HepG2 (cell line): ENCODE measurements at regions not wholly inside any gene's neighbourhood (a gene's known extent, or its start where the extent isn't known, plus 50 kb on each side); places are given as distances from the start of the nearest gene placed in this dataset.

Experiments used
- ATAC-seq: fragments of 200-7000 bp; cut with Tn5 transposase; 3 replicates; pipeline ENCODE4 v1.9.1; 2020; ENCODE audit warnings: mild to moderate bottlenecking, moderate library complexity
- BruUV-seq: library from RNA; stranded (reverse); fragments of 400-500 nt; replicated peaks from 2 replicates; lab custom pipeline; 2021; lab: Mats Ljungman, UMichigan
- CTCF ChIA-PET: fragments of 300-600 bp; formaldehyde crosslinking; extraction: SDS; loops from one replicate; lab custom pipeline; 2021; ENCODE audit warnings: low total read pairs, inconsistent platforms, low intra/inter-chr PET ratio; lab: Yijun Ruan, JAX
- POLR2A ChIA-PET: fragments of 350-600 bp; sonication (Branson Sonifier 250); formaldehyde crosslinking; loops from one replicate; lab custom pipeline; 2020; ENCODE audit warnings: antibody characterized with exemption, inconsistent platforms; lab: Yijun Ruan, JAX
- DNase-seq: peaks from one replicate; pipeline ENCODE4 v3.0.0-alpha.2; 2015; ENCODE audit warnings: low spot score
- FAIRE-seq: peaks from 3 replicates; lab custom pipeline; 2011; peaks lifted over from hg19 to GRCh38; lab: Jason Lieb, UNC
- H2AFZ ChIP-seq: one replicate; pipeline ENCODE4 v1.6.1; 2011; ENCODE audit warnings: low read length, inconsistent platforms
- H3K27ac ChIP-seq: fragments of 300-600 bp; 3 replicates; pipeline ENCODE4 v1.8.0; 2011; ENCODE audit warnings: mixed run types, mild to moderate bottlenecking, mixed read lengths, low read length, inconsistent platforms; ENCODE audit not compliant: insufficient read depth; ENCODE audit errors: extremely low read length
- H3K27me3 ChIP-seq, 2 experiments: fragments of 200-600 bp in 1 of 2; 2 replicates in 1 of 2; 3 replicates in 1 of 2; pipeline versions ENCODE4 v1.6.0 to v1.8.0; 2011; ENCODE audit warnings: low read length in 2 of 2, mild to moderate bottlenecking in 2 of 2, moderate library complexity in 2 of 2, inconsistent platforms in 1 of 2; ENCODE audit not compliant: insufficient read depth in 2 of 2, control insufficient read depth in 1 of 2
- H3K36me3 ChIP-seq, 2 experiments: fragments of 200-600 bp in 1 of 2; replicated peaks in 1 of 2; 2 replicates in 1 of 2; 3 replicates in 1 of 2; pipeline versions ENCODE4 v1.5.1 to v1.8.0; 2011; ENCODE audit warnings: low read length in 2 of 2, inconsistent platforms in 1 of 2; ENCODE audit not compliant: insufficient read depth in 2 of 2, control insufficient read depth in 1 of 2
- H3K4me1 ChIP-seq: 2 replicates; pipeline ENCODE4 v1.5.1; 2012; ENCODE audit warnings: low read length, inconsistent platforms; ENCODE audit not compliant: insufficient read depth
- H3K4me2 ChIP-seq: 2 replicates; pipeline ENCODE4 v1.6.0; 2011; ENCODE audit warnings: low read depth, low read length, inconsistent platforms
- H3K4me3 ChIP-seq, 3 experiments: fragments of 200-600 bp in 1 of 3; sonication (generic), shearing (Covaris generic) in 1 of 3; replicated peaks in 1 of 3; 2 replicates each; pipeline ENCODE4 v1.5.1; 2011 to 2016; ENCODE audit warnings: low read length in 3 of 3, inconsistent platforms in 2 of 3, low read depth in 2 of 3, mild to moderate bottlenecking in 2 of 3, control low read depth in 1 of 3, mixed read lengths in 1 of 3; ENCODE audit not compliant: insufficient read depth in 1 of 3
- H3K79me2 ChIP-seq: one replicate; pipeline ENCODE4 v1.6.1; 2011; ENCODE audit warnings: low read length, inconsistent platforms; ENCODE audit not compliant: insufficient read depth
- H3K9ac ChIP-seq: 2 replicates; pipeline ENCODE4 v1.6.0; 2011; ENCODE audit warnings: mild to moderate bottlenecking, low read depth, low read length, inconsistent platforms; ENCODE audit not compliant: insufficient read depth
- H3K9me3 ChIP-seq: 2 replicates; pipeline ENCODE4 v1.5.1; 2012; ENCODE audit warnings: mild to moderate bottlenecking, low read length
- H4K20me1 ChIP-seq: 2 replicates; pipeline ENCODE4 v1.6.0; 2011; ENCODE audit warnings: inconsistent platforms, mild to moderate bottlenecking, low read length, moderate library complexity; ENCODE audit not compliant: insufficient read depth
- AGO1 ChIP-seq: fragments of 200-400 bp; formaldehyde crosslinking; IDR thresholded peaks from 2 replicates; pipeline ENCODE4 v1.6.1; 2017; ENCODE audit warnings: mild to moderate bottlenecking, low read depth, low read length, moderate library complexity; ENCODE audit not compliant: poor library complexity, severe bottlenecking
- ERF ChIP-seq: IDR thresholded peaks from 2 replicates; pipeline ENCODE4 v1.6.1; 2018; ENCODE audit warnings: missing biosample characterization, missing genetic modification reagents
- GMEB1 ChIP-seq: sonication (generic); formaldehyde crosslinking; IDR thresholded peaks from 2 replicates; pipeline ENCODE4 v1.5.1; 2020; ENCODE audit warnings: missing genetic modification reagents, mild to moderate bottlenecking, borderline replicate concordance
- HNRNPK ChIP-seq: fragments of 200-400 bp; formaldehyde crosslinking; IDR thresholded peaks from 2 replicates; pipeline ENCODE4 v1.6.1; 2018; ENCODE audit warnings: low read length, low read depth, moderate library complexity, mild to moderate bottlenecking; ENCODE audit not compliant: poor library complexity, severe bottlenecking
- ZBTB1 ChIP-seq: sonication (generic); formaldehyde crosslinking; IDR thresholded peaks from 2 replicates; pipeline ENCODE4 v1.4.0; 2020; ENCODE audit warnings: missing genetic modification reagents, borderline replicate concordance
- ZBTB3 ChIP-seq: sonication (generic); formaldehyde crosslinking; IDR thresholded peaks from 2 replicates; pipeline ENCODE4 v1.4.0; 2020; ENCODE audit warnings: low read depth, mild to moderate bottlenecking, moderate library complexity, missing genetic modification reagents, borderline replicate concordance
- ZNF878 ChIP-seq: sonication (generic); formaldehyde crosslinking; IDR thresholded peaks from 2 replicates; pipeline ENCODE4 v1.8.1; 2023; ENCODE audit warnings: mild to moderate bottlenecking, missing genetic modification reagents, moderate library complexity
- WGBS: methylation state at CpG from one replicate; pipeline ENCODE4 v1.1.6; 2017; ENCODE audit warnings: low lambda C conversion rate; 5-methylcytosine and 5-hydroxymethylcytosine counted together
- in situ Hi-C: cut with HindIII; loops from 2 replicates; pipeline ENCODE4 v1.10.0; 2017; ENCODE audit warnings: low pct_unique_long_range_greater_than_20kb; ENCODE audit not compliant: extremely low pct_ligation_motif_present
- intact Hi-C: fragments of 100-400 bp; cut with micrococcal nuclease; formaldehyde crosslinking; loops from one replicate; pipeline ENCODE4 v1.10.0; 2022; ENCODE audit not compliant: unreplicated experiment
- TF ChIP-seq, protein P1 (sequence below): sonication (generic); formaldehyde crosslinking; IDR thresholded peaks from 2 replicates; pipeline ENCODE4 v1.8.0; 2022; ENCODE audit warnings: missing genetic modification reagents, mild to moderate bottlenecking, borderline replicate concordance
- TF ChIP-seq, protein P2 (sequence below): sonication (generic); formaldehyde crosslinking; IDR thresholded peaks from 2 replicates; pipeline ENCODE4 v1.4.0; 2020; ENCODE audit warnings: mild to moderate bottlenecking, missing genetic modification reagents

- TF ChIP-seq ZBTB1 (CRISPR knock-in tag): no peak
- TF ChIP-seq ZNF878 (CRISPR knock-in tag): no peak
- TF ChIP-seq HNRNPK: no peak
- TF ChIP-seq GMEB1: no peak
- TF ChIP-seq, protein P1, sequence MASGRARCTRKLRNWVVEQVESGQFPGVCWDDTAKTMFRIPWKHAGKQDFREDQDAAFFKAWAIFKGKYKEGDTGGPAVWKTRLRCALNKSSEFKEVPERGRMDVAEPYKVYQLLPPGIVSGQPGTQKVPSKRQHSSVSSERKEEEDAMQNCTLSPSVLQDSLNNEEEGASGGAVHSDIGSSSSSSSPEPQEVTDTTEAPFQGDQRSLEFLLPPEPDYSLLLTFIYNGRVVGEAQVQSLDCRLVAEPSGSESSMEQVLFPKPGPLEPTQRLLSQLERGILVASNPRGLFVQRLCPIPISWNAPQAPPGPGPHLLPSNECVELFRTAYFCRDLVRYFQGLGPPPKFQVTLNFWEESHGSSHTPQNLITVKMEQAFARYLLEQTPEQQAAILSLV (CRISPR knock-in tag): no peak
- no peak for TF ChIP-seq ERF (CRISPR knock-in tag)
- TF ChIP-seq, protein P2, sequence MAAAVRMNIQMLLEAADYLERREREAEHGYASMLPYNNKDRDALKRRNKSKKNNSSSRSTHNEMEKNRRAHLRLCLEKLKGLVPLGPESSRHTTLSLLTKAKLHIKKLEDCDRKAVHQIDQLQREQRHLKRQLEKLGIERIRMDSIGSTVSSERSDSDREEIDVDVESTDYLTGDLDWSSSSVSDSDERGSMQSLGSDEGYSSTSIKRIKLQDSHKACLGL (CRISPR knock-in tag): no peak
- no peak for TF ChIP-seq ZBTB3 (CRISPR knock-in tag)
- TF ChIP-seq AGO1: no peak
- ChIA-PET CTCF (no interaction called here), POLR2A (no interaction called here)
- 3% methylated on average over 3 of the region's 3 CpGs for WGBS
- Histone ChIP-seq H3K4me1 (no peaks in the 10 kb centered on the region), H2AFZ (no peak overlapping the region), H3K4me3 (no peak overlapping the region), H3K27ac (no peak overlapping the region), H3K27me3 (no peaks in the 10 kb centered on the region), H3K9me3 (no peaks in the 10 kb centered on the region), H3K79me2 (no peaks in the 10 kb centered on the region), H3K36me3 (no peaks in the 10 kb centered on the region), H3K4me2 (no peak overlapping the region), H4K20me1 (no peaks in the 10 kb centered on the region), H3K9ac (no peak overlapping the region)
- ATAC-seq: no peak
- in situ Hi-C loops: no loop called here
- no peak for FAIRE-seq
- no peak for DNase-seq
- intact Hi-C loops: no loop called here
- no TSS peak for BruUV-seq
Observed at GRCh38 chr7:114785496-114785895, 136.4 kb upstream of the MDFIC start.
